HCT116 (cell line): ENCODE measurements at regions not wholly inside any gene's neighbourhood (a gene's known extent, or its start where the extent isn't known, plus 50 kb on each side); places are given as distances from the start of the nearest gene placed in this dataset.

ENCODE experiments used
- ATAC-seq: fragments of 200-7000 bp; cut with Tn5 transposase; 2 replicates; pipeline ENCODE4 v1.9.1; 2020; ENCODE audit warnings: mild to moderate bottlenecking, moderate library complexity
- BruUV-seq: library from RNA; stranded (reverse); fragments of 400-500 nt; replicated peaks from 2 replicates; lab custom pipeline; 2021; lab: Mats Ljungman, UMichigan
- CTCF ChIA-PET: fragments of 300-600 bp; sonication (Branson Sonifier 250); formaldehyde crosslinking; loops from one replicate; lab custom pipeline; 2021; ENCODE audit warnings: antibody characterized with exemption; lab: Charles Lee
- POLR2A ChIA-PET: fragments of 300-600, 350-600 bp; sonication (Branson Sonifier 250); formaldehyde crosslinking; loops from one replicate; lab custom pipeline; 2021; ENCODE audit warnings: antibody characterized with exemption; lab: Charles Lee
- RAD21 ChIA-PET, 2 experiments: fragments of 300-600 bp; sonication (Branson Sonifier 250); formaldehyde crosslinking; loops; one replicate each; lab custom pipeline; 2023; ENCODE audit warnings: low total read pairs in 2 of 2; ENCODE audit not compliant: uncharacterized antibody in 2 of 2, unreplicated experiment in 2 of 2, low non-redundant PET in 1 of 2; lab: Charles Lee
- DNase-seq: peaks from one replicate; pipeline ENCODE4 v3.0.0-alpha.2; 2010; ENCODE audit warnings: low read depth, low spot score
- H2AFZ ChIP-seq: fragments of 200-600 bp; shearing (Covaris generic), sonication (generic); 2 replicates; pipeline ENCODE4 v1.6.1; 2017; ENCODE audit warnings: low read depth, mixed run types, mixed read lengths, antibody characterized with exemption, low read length; ENCODE audit not compliant: poor library complexity, severe bottlenecking
- H3K27ac ChIP-seq: 2 replicates; pipeline ENCODE4 v1.5.1; 2012; ENCODE audit warnings: low read depth, low read length
- H3K27me3 ChIP-seq: fragments of 200-600 bp; sonication (generic); 2 replicates; pipeline ENCODE4 v1.6.1; 2016; ENCODE audit warnings: mixed run types, low read length, mixed read lengths; ENCODE audit not compliant: insufficient read depth
- H3K36me3 ChIP-seq, 2 experiments: fragments of 200-500 bp in 1 of 2; fragments of 200-600 bp in 1 of 2; sonication (Bioruptor generic) in 1 of 2; sonication (generic) in 1 of 2; 2 replicates each; pipeline versions ENCODE4 v1.5.1 to v1.6.1; 2014 to 2016; ENCODE audit warnings: low read length in 2 of 2, inconsistent platforms in 1 of 2, mixed read lengths in 1 of 2, mixed run types in 1 of 2; ENCODE audit not compliant: insufficient read depth in 2 of 2, control insufficient read depth in 1 of 2
- H3K4me1 ChIP-seq, 2 experiments: fragments of 200-600 bp in 1 of 2; sonication (generic) in 1 of 2; 2 replicates each; pipeline versions ENCODE4 v1.5.1 to v1.6.1; 2012 to 2017; ENCODE audit warnings: low read length in 2 of 2, inconsistent platforms in 1 of 2, mild to moderate bottlenecking in 1 of 2, mixed read lengths in 1 of 2, mixed run types in 1 of 2, moderate library complexity in 1 of 2; ENCODE audit not compliant: insufficient read depth in 2 of 2, control insufficient read depth in 1 of 2
- H3K4me2 ChIP-seq: fragments of 200-600 bp; sonication (generic); 2 replicates; pipeline ENCODE4 v1.6.1; 2017; ENCODE audit warnings: mixed run types, low read length, mixed read lengths
- H3K4me3 ChIP-seq, 2 experiments: fragments of 200-600 bp in 1 of 2; sonication (generic) in 1 of 2; replicated peaks in 1 of 2; 2 replicates each; pipeline ENCODE4 v1.5.1; 2011 to 2016; ENCODE audit warnings: low read length in 2 of 2, control low read depth in 1 of 2, low read depth in 1 of 2, mild to moderate bottlenecking in 1 of 2, mixed read lengths in 1 of 2, mixed run types in 1 of 2
- H3K79me2 ChIP-seq: fragments of 200-600 bp; sonication (generic); 2 replicates; pipeline ENCODE4 v1.6.1; 2017; ENCODE audit warnings: mild to moderate bottlenecking, mixed run types, low read length, moderate library complexity, mixed read lengths; ENCODE audit not compliant: insufficient read depth
- H3K9ac ChIP-seq: fragments of 200-600 bp; sonication (generic); 2 replicates; pipeline ENCODE4 v1.6.1; 2016; ENCODE audit warnings: low read length, mixed read lengths
- H3K9me2 ChIP-seq: fragments of 200-600 bp; sonication (generic), shearing (Covaris generic); 2 replicates; pipeline ENCODE4 v1.6.1; 2017; ENCODE audit warnings: mixed run types, mild to moderate bottlenecking, moderate library complexity; ENCODE audit not compliant: insufficient read depth
- H3K9me3 ChIP-seq, 2 experiments: fragments of 200-500 bp in 1 of 2; fragments of 200-600 bp in 1 of 2; sonication (Bioruptor generic) in 1 of 2; sonication (generic) in 1 of 2; 2 replicates each; pipeline ENCODE4 v1.6.1; 2014 to 2017; ENCODE audit warnings: low read length in 2 of 2, mixed read lengths in 2 of 2, inconsistent platforms in 1 of 2, low read depth in 1 of 2, mild to moderate bottlenecking in 1 of 2, mixed run types in 1 of 2, moderate library complexity in 1 of 2; ENCODE audit not compliant: control insufficient read depth in 1 of 2, insufficient read depth in 1 of 2
- H4K20me1 ChIP-seq: fragments of 200-600 bp; sonication (generic), shearing (Covaris generic); 2 replicates; pipeline ENCODE4 v1.6.1; 2017; ENCODE audit warnings: mixed run types, mild to moderate bottlenecking, moderate library complexity; ENCODE audit not compliant: insufficient read depth
- CBX3 ChIP-seq: IDR thresholded peaks from 2 replicates; pipeline ENCODE4 v1.6.1; 2012; ENCODE audit warnings: low read depth
- CEBPB ChIP-seq: IDR thresholded peaks from 2 replicates; pipeline ENCODE4 v1.6.1; 2012; ENCODE audit warnings: low read depth
- ELF1 ChIP-seq: IDR thresholded peaks from 2 replicates; pipeline ENCODE4 v1.6.1; 2012; ENCODE audit warnings: low read depth, borderline replicate concordance
- SIN3A ChIP-seq: IDR thresholded peaks from 2 replicates; pipeline ENCODE4 v1.6.1; 2012; ENCODE audit warnings: low read depth
- SRF ChIP-seq: IDR thresholded peaks from 2 replicates; pipeline ENCODE4 v1.6.1; 2012; ENCODE audit warnings: low read depth
- YY1 ChIP-seq: IDR thresholded peaks from 2 replicates; pipeline ENCODE4 v1.6.1; 2011; ENCODE audit warnings: low read length, low read depth, moderate library complexity, mild to moderate bottlenecking; ENCODE audit not compliant: insufficient replicate concordance; ENCODE audit errors: extremely low read depth
- ZNF274 ChIP-seq: fragments of 200-500 bp; sonication (Bioruptor generic); IDR thresholded peaks from 2 replicates; pipeline ENCODE4 v1.6.1; 2014; ENCODE audit warnings: mild to moderate bottlenecking, low read depth, low read length, inconsistent platforms
- intact Hi-C: fragments of 100-400 bp; cut with micrococcal nuclease; formaldehyde crosslinking; loops from 2 replicates; pipeline ENCODE4 v1.10.0; 2022
- TF ChIP-seq, protein P1 (sequence below): IDR thresholded peaks from 2 replicates; pipeline ENCODE4 v1.6.1; 2012; ENCODE audit warnings: low read depth

DNA sequence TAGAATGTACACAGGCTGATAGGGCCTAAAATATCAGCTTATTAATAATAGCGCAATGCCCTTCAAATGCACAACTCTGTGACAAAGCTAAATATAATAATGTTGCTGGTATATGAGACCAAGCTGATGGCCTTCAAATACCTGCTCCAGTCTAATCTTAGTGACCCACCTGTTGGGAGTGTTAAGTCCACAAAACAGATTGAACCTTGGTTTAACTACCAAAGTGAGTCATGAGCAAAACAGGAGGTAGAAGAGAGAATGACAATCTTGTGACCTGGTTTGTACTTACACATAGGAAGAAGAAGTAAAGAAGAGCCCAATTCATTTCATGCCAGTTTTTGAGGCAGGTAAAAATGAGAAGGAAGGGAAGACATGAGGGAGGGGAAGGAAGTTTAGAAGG lies 295.0 kb downstream of the NR4A2 start:
- CTCF ChIA-PET = no interaction called here

DNA sequence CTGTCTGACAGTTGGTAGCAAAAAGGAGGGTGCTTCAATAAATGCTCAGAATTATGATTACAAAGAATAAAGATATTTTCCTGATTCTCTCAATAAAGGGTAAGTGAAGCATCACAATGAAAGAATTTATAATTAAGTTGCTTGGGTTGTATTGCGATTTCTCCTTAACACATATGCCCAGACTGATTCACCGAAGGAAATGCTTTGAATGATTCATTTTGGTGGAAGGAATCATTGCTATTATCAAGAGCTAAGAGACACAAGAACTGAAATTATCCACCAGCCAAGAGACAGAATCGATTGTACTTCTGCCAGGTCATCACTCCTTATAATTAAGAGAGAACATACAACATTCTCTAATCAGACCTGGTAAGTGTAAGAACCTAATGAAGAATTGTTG lies 301.4 kb downstream of the NR4A2 start:
- Histone ChIP-seq H3K27me3 (no peaks in the 10 kb centered on the region), H3K9ac (no peak overlapping the region), H3K36me3 (no peaks in the 10 kb centered on the region), H2AFZ (no peak overlapping the region), H3K27ac (no peak overlapping the region), H3K79me2 (no peaks in the 10 kb centered on the region), H3K4me3 (no peak overlapping the region), H3K9me3 (no peaks in the 10 kb centered on the region), H4K20me1 (no peaks in the 10 kb centered on the region), H3K4me2 (no peak overlapping the region), H3K4me1 (no peaks in the 10 kb centered on the region), H3K9me2 (no peaks in the 10 kb centered on the region)
- POLR2A ChIA-PET = no interaction called here
- CTCF ChIA-PET = no interaction called here
- intact Hi-C loops = no loop called here
- DNase-seq (no peak), ATAC-seq (no peak)
- BruUV-seq = no TSS peak
- TF ChIP-seq CEBPB = no peak
- TF ChIP-seq SIN3A = no peak
- TF ChIP-seq SRF = no peak
- TF ChIP-seq YY1 = no peak
- TF ChIP-seq, protein P1, sequence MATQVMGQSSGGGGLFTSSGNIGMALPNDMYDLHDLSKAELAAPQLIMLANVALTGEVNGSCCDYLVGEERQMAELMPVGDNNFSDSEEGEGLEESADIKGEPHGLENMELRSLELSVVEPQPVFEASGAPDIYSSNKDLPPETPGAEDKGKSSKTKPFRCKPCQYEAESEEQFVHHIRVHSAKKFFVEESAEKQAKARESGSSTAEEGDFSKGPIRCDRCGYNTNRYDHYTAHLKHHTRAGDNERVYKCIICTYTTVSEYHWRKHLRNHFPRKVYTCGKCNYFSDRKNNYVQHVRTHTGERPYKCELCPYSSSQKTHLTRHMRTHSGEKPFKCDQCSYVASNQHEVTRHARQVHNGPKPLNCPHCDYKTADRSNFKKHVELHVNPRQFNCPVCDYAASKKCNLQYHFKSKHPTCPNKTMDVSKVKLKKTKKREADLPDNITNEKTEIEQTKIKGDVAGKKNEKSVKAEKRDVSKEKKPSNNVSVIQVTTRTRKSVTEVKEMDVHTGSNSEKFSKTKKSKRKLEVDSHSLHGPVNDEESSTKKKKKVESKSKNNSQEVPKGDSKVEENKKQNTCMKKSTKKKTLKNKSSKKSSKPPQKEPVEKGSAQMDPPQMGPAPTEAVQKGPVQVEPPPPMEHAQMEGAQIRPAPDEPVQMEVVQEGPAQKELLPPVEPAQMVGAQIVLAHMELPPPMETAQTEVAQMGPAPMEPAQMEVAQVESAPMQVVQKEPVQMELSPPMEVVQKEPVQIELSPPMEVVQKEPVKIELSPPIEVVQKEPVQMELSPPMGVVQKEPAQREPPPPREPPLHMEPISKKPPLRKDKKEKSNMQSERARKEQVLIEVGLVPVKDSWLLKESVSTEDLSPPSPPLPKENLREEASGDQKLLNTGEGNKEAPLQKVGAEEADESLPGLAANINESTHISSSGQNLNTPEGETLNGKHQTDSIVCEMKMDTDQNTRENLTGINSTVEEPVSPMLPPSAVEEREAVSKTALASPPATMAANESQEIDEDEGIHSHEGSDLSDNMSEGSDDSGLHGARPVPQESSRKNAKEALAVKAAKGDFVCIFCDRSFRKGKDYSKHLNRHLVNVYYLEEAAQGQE = no peak
- no peak for TF ChIP-seq CBX3
- TF ChIP-seq ELF1 = no peak
- RAD21 ChIA-PET = no interaction called here

More for the DNA sequence above, 295.0 kb downstream of the NR4A2 start:
- Histone ChIP-seq H3K27ac (no peak overlapping the region), H3K79me2 (no peaks in the 10 kb centered on the region), H3K4me1 (no peaks in the 10 kb centered on the region), H4K20me1 (no peaks in the 10 kb centered on the region), H3K4me3 (no peak overlapping the region), H3K27me3 (no peaks in the 10 kb centered on the region), H2AFZ (no peak overlapping the region), H3K9ac (no peak overlapping the region), H3K36me3 (no peaks in the 10 kb centered on the region), H3K4me2 (no peak overlapping the region), H3K9me3 (no peaks in the 10 kb centered on the region), H3K9me2 (no peaks in the 10 kb centered on the region)
- no peak for ATAC-seq
- RAD21 ChIA-PET = no interaction called here
- no peak for DNase-seq
- POLR2A ChIA-PET = no interaction called here
- no TSS peak for BruUV-seq
- intact Hi-C loops = no loop called here
- no peak for TF ChIP-seq ELF1
- no peak for TF ChIP-seq ZNF274
